ENCODE measurements at regions not wholly inside any gene's neighbourhood (a gene's known extent, or its start where the extent isn't known, plus 50 kb on each side); places are given as distances from the start of the nearest gene placed in this dataset.

GRCh38 chr1:217311766-217312165 is 319.1 kb downstream of the GPATCH2 start:
- TF ChIP-seq EZH2 (IDR thresholded peaks at IDR 0.05; ENCODE audit: low read length, missing control alignments) = no peak
- TF ChIP-seq CTCF (conservative IDR thresholded peaks at IDR 0.05 in 1 of 2, IDR thresholded peaks at IDR 0.05 in 1 of 2; ENCODE audit: low read depth in 1 of 2, low read length in 2 of 2) = peak in 1 of 2 donors; percentile 33
- H2AFZ ChIP-seq (ENCODE audit: low read length) = no peak overlapping the region
- no peaks in the 10 kb centered on the region for H4K20me1 ChIP-seq (ENCODE audit: control insufficient read depth, extremely low read depth, insufficient read depth, low read length)
- no peak overlapping the region for H3K9ac ChIP-seq (ENCODE audit: insufficient read depth, low read length)
- H3K4me2 ChIP-seq (ENCODE audit: extremely low read depth, insufficient read depth, low read length) = no peak overlapping the region
- no peak overlapping the region for H3K27ac ChIP-seq (ENCODE audit: insufficient read depth, low read length)
- H3K9me3 ChIP-seq (ENCODE audit: control insufficient read depth, insufficient read depth, low read depth, low read length) = no peaks in the 10 kb centered on the region
- no peaks in the 10 kb centered on the region for H3K27me3 ChIP-seq (ENCODE audit: control insufficient read depth, insufficient read depth, low read length)
- H3K79me2 ChIP-seq (ENCODE audit: control insufficient read depth, insufficient read depth, low read length) = no peaks in the 10 kb centered on the region
- no peak overlapping the region for H3K4me3 ChIP-seq (replicated peaks in 1 of 4; ENCODE audit: control extremely low read depth in 1 of 4, insufficient read depth in 1 of 4, low read depth in 3 of 4, low read length in 4 of 4)
- DNase-seq (ENCODE audit: low read depth in 2 of 2) = peak in 1 of 2 donors; percentile 33
- H3K36me3 ChIP-seq (ENCODE audit: control insufficient read depth, insufficient read depth, low read length) = no peaks in the 10 kb centered on the region
- no peaks in the 10 kb centered on the region for H3K4me1 ChIP-seq (ENCODE audit: control insufficient read depth, extremely low read depth, insufficient read depth, low read length)

GRCh38 chr1:217311269-217311668 is 319.6 kb downstream of the GPATCH2 start:
- Histone ChIP-seq H3K27me3 (ENCODE audit: control insufficient read depth, insufficient read depth, low read length) (no peaks in the 10 kb centered on the region), H4K20me1 (ENCODE audit: control insufficient read depth, extremely low read depth, insufficient read depth, low read length) (no peaks in the 10 kb centered on the region), H3K9me3 (ENCODE audit: control insufficient read depth, insufficient read depth, low read depth, low read length) (no peaks in the 10 kb centered on the region), H3K79me2 (ENCODE audit: control insufficient read depth, insufficient read depth, low read length) (no peaks in the 10 kb centered on the region), H2AFZ (ENCODE audit: low read length) (no peak overlapping the region), H3K27ac (ENCODE audit: insufficient read depth, low read length) (no peak overlapping the region), H3K4me2 (ENCODE audit: extremely low read depth, insufficient read depth, low read length) (no peak overlapping the region), H3K4me3 (replicated peaks in 1 of 4; ENCODE audit: control extremely low read depth in 1 of 4, insufficient read depth in 1 of 4, low read depth in 3 of 4, low read length in 4 of 4) (no peak overlapping the region), H3K9ac (ENCODE audit: insufficient read depth, low read length) (no peak overlapping the region), H3K4me1 (ENCODE audit: control insufficient read depth, extremely low read depth, insufficient read depth, low read length) (no peaks in the 10 kb centered on the region), H3K36me3 (ENCODE audit: control insufficient read depth, insufficient read depth, low read length) (no peaks in the 10 kb centered on the region)
- TF ChIP-seq EZH2 (IDR thresholded peaks at IDR 0.05; ENCODE audit: low read length, missing control alignments) = no peak
- no peak for TF ChIP-seq CTCF (conservative IDR thresholded peaks at IDR 0.05 in 1 of 2, IDR thresholded peaks at IDR 0.05 in 1 of 2; ENCODE audit: low read depth in 1 of 2, low read length in 2 of 2)
- DNase-seq (ENCODE audit: low read depth in 2 of 2) = no peak

GRCh38 chr1:217281332-217281731 is 349.6 kb downstream of the GPATCH2 start:
- H3K4me1 ChIP-seq (ENCODE audit: control insufficient read depth, extremely low read depth, insufficient read depth, low read length) = no peaks in the 10 kb centered on the region
- no peaks in the 10 kb centered on the region for H3K27me3 ChIP-seq (ENCODE audit: control insufficient read depth, insufficient read depth, low read length)
- no peak overlapping the region for H3K4me2 ChIP-seq (ENCODE audit: extremely low read depth, insufficient read depth, low read length)
- TF ChIP-seq CTCF (conservative IDR thresholded peaks at IDR 0.05 in 1 of 2, IDR thresholded peaks at IDR 0.05 in 1 of 2; ENCODE audit: low read depth in 1 of 2, low read length in 2 of 2) (no peak), EZH2 (IDR thresholded peaks at IDR 0.05; ENCODE audit: low read length, missing control alignments) (no peak)
- no peak overlapping the region for H3K4me3 ChIP-seq (replicated peaks in 1 of 4; ENCODE audit: control extremely low read depth in 1 of 4, insufficient read depth in 1 of 4, low read depth in 3 of 4, low read length in 4 of 4)
- no peak for DNase-seq (ENCODE audit: low read depth in 2 of 2)
- no peaks in the 10 kb centered on the region for H4K20me1 ChIP-seq (ENCODE audit: control insufficient read depth, extremely low read depth, insufficient read depth, low read length)
- H3K36me3 ChIP-seq (ENCODE audit: control insufficient read depth, insufficient read depth, low read length) = no peaks in the 10 kb centered on the region
- H3K9me3 ChIP-seq (ENCODE audit: control insufficient read depth, insufficient read depth, low read depth, low read length) = no peaks in the 10 kb centered on the region
- H3K9ac ChIP-seq (ENCODE audit: insufficient read depth, low read length) = no peak overlapping the region
- no peaks in the 10 kb centered on the region for H3K79me2 ChIP-seq (ENCODE audit: control insufficient read depth, insufficient read depth, low read length)
- H2AFZ ChIP-seq (ENCODE audit: low read length) = no peak overlapping the region
- no peak overlapping the region for H3K27ac ChIP-seq (ENCODE audit: insufficient read depth, low read length)

All from fibroblast of lung (primary cell).